ENCODE measurements at regions not wholly inside any gene's neighbourhood (a gene's known extent, or its start where the extent isn't known, plus 50 kb on each side); places are given as distances from the start of the nearest gene placed in this dataset.

DNA sequence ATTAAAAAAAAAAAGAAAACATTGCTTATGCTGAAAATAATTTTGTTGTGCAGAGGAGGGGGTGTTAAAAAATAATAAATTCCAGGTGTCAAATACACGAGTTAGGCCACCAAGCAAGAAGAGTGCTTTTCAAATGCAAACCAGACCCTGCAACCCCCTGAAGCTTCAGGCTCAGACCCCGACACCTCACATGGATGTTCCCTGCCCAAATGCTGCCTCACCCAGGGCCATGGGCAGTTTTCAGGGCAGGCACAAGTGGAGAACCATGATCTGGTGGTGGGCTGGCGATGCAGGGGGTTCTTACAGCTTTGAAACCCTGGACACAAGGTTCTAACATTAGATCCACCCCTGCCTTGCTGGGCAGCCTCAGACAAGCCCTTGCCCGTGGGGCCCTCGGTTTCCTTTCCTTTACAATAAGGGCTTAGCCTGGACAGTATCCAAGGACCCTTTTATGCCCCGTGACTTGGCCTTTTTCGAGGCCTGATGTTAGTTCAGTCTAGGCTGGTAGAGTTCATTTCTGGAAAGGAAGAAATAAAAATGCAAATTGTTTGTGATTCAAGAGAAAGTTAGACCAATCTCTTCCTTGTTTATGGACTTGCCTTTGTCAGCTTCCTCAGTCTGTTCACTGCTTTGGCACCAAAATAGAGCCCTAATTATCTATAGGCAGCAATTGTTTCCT lies 168.7 kb downstream of the DDX1 start:
- TF ChIP-seq, protein P1, sequence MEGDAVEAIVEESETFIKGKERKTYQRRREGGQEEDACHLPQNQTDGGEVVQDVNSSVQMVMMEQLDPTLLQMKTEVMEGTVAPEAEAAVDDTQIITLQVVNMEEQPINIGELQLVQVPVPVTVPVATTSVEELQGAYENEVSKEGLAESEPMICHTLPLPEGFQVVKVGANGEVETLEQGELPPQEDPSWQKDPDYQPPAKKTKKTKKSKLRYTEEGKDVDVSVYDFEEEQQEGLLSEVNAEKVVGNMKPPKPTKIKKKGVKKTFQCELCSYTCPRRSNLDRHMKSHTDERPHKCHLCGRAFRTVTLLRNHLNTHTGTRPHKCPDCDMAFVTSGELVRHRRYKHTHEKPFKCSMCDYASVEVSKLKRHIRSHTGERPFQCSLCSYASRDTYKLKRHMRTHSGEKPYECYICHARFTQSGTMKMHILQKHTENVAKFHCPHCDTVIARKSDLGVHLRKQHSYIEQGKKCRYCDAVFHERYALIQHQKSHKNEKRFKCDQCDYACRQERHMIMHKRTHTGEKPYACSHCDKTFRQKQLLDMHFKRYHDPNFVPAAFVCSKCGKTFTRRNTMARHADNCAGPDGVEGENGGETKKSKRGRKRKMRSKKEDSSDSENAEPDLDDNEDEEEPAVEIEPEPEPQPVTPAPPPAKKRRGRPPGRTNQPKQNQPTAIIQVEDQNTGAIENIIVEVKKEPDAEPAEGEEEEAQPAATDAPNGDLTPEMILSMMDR (IDR thresholded peaks at IDR 0.05), result no peak

DNA sequence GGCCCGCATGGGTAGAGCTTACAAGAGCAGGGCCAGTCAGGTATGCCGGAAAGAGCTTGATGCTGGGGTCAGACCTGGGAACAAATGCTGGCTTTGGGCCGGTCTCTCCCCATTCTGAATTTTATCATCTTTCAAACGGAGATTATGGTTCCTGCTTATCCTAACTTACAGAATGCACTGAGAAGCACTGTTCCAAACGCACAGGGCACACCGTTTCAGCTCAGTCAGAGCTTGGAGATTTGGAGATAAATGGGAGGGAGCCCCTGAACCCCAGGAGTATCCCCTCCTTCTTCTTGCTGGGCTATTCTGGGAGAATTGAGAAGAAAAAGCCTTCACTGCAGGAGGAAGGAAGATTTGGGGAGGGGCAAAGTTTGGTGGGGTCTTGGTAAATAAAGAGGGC lies 169.4 kb downstream of the DDX1 start:
- TF ChIP-seq, protein P1 (IDR thresholded peaks at IDR 0.05), result no peak

DNA sequence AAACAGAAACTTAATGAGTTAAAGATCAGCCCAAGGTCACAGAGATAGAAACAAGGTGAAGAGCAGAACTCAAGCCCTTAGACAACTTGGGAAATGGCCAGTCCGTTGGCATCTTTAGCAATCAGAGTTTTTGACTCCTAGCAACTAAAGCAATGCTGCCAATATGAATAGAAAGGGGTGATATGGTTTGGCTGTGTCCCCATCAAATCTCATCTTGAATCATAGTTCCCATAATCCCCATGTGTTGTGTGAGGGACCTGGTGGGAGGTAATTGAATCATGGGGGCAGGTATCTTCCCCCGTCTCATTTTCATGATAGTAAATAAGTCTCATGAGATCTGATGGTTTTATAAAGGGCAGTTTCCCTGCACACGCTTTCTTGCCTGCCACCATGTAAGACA lies 170.2 kb downstream of the DDX1 start:
- TF ChIP-seq, protein P1 (IDR thresholded peaks at IDR 0.05), result no peak

GRCh38 chr2:15762449-15762848 lies 170.8 kb downstream of the DDX1 start:
- TF ChIP-seq, protein P1 (IDR thresholded peaks at IDR 0.05), result no peak

- TF ChIP-seq, protein P1 (IDR thresholded peaks at IDR 0.05), result no peak
These were observed 171.6 kb downstream of the DDX1 start for GRCh38 chr2:15763106-15763821.

GRCh38 chr2:15763822-15764682 lies 172.4 kb downstream of the DDX1 start:
- TF ChIP-seq, protein P1 (IDR thresholded peaks at IDR 0.05), result no peak

DNA sequence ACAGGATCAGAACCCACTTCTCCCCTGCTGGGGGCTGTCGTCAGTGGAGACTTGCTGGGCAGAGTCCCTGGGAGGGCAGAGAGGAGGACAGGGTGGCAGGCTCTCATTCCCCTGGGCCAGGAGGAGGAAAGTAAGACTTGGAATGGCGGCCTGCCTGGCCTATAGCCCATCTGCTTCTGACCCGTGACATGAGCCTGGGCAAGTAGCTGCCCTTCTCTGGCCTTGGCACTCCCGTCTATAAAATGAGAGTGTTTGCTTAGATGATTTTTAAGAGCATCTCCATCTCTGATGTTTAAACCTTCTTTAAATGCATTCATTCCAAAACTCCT lies 173.0 kb downstream of the DDX1 start:
- TF ChIP-seq, protein P1 (IDR thresholded peaks at IDR 0.05), result no peak

All from LNCAP (cell line).